ENCODE measurements at regions not wholly inside any gene's neighbourhood (a gene's known extent, or its start where the extent isn't known, plus 50 kb on each side); places are given as distances from the start of the nearest gene placed in this dataset.

DNA sequence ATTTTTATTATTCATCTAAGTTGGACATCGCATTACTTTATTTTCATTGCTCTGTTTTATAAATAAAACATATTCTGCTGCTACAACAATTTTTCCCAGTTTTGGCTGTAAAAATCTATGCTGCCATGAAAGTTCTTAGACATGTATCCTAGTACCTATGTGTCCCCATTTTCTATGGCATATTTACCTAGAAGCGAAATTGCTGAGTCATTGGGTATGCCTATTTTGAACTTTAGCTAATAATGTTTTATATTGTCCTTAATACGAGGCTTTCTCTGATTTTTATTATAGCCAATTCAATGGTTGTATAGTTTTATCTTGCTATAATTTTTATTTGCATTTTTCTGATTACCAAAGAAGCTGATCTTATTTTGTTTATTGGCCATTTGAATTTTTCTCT, 110.5 kb upstream of the DPP10 start:
- DNase-seq (ENCODE audit: low spot score), result no peak
- Histone ChIP-seq H3K9me3 (ENCODE audit: low read length) (no peaks in the 10 kb centered on the region), H3K36me3 (replicated peaks in 1 of 2; ENCODE audit: control insufficient read depth in 1 of 2, insufficient read depth in 2 of 2, low read length in 2 of 2) (no peaks in the 10 kb centered on the region), H3K79me2 (ENCODE audit: insufficient read depth, low read length) (no peaks in the 10 kb centered on the region), H3K4me1 (ENCODE audit: insufficient read depth, low read length) (no peaks in the 10 kb centered on the region), H3K4me3 (replicated peaks in 1 of 3; ENCODE audit: insufficient read depth in 1 of 3, low read depth in 2 of 3, low read length in 3 of 3) (no peak overlapping the region), H3K9ac (ENCODE audit: insufficient read depth, low read depth, low read length) (no peak overlapping the region), H3K27me3 (ENCODE audit: control insufficient read depth in 1 of 2, insufficient read depth in 2 of 2, low read length in 2 of 2) (peaks cover 0 to 2% of the 10 kb centered on the region in 2 experiments; a peak in 1 of 5 replicates), H4K20me1 (ENCODE audit: insufficient read depth, low read length) (no peaks in the 10 kb centered on the region), H3K27ac (ENCODE audit: extremely low read length, insufficient read depth, low read length) (no peak overlapping the region), H2AFZ (ENCODE audit: low read length) (no peak overlapping the region), H3K4me2 (ENCODE audit: low read depth, low read length) (no peak overlapping the region)
- TF ChIP-seq HNRNPH1 (optimal IDR thresholded peaks at IDR 0.05; ENCODE audit: low read depth, low read length), result no peak
- no peak for TF ChIP-seq UBTF (CRISPR knock-in tag; IDR thresholded peaks at IDR 0.05)
- peak; percentile 97 for TF ChIP-seq NFE2L2 (IDR thresholded peaks at IDR 0.05; ENCODE audit: low read length)
- no peak for TF ChIP-seq HMGXB4 (CRISPR knock-in tag; IDR thresholded peaks at IDR 0.05; ENCODE audit: borderline replicate concordance in 1 of 2, low read depth in 1 of 2)
- peak; percentile 70 for TF ChIP-seq MAFF (IDR thresholded peaks at IDR 0.05; ENCODE audit: low read depth, low read length)
- TF ChIP-seq, protein P1, sequence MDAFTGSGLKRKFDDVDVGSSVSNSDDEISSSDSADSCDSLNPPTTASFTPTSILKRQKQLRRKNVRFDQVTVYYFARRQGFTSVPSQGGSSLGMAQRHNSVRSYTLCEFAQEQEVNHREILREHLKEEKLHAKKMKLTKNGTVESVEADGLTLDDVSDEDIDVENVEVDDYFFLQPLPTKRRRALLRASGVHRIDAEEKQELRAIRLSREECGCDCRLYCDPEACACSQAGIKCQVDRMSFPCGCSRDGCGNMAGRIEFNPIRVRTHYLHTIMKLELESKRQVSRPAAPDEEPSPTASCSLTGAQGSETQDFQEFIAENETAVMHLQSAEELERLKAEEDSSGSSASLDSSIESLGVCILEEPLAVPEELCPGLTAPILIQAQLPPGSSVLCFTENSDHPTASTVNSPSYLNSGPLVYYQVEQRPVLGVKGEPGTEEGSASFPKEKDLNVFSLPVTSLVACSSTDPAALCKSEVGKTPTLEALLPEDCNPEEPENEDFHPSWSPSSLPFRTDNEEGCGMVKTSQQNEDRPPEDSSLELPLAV (CRISPR knock-in tag; conservative IDR thresholded peaks at IDR 0.05; ENCODE audit: low read depth), result no peak
- TF ChIP-seq MAFK (conservative IDR thresholded peaks at IDR 0.05 in 1 of 2, IDR thresholded peaks at IDR 0.05 in 1 of 2; ENCODE audit: low read length in 2 of 2), result peak; percentile 80 to 87
- TF ChIP-seq, protein P2, sequence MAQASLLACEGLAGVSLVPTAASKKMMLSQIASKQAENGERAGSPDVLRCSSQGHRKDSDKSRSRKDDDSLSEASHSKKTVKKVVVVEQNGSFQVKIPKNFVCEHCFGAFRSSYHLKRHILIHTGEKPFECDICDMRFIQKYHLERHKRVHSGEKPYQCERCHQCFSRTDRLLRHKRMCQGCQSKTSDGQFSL (CRISPR knock-in tag; IDR thresholded peaks at IDR 0.05), result no peak
- TF ChIP-seq ZNF724P (CRISPR knock-in tag; IDR thresholded peaks at IDR 0.05; ENCODE audit: borderline replicate concordance), result no peak
- TF ChIP-seq, protein P3, sequence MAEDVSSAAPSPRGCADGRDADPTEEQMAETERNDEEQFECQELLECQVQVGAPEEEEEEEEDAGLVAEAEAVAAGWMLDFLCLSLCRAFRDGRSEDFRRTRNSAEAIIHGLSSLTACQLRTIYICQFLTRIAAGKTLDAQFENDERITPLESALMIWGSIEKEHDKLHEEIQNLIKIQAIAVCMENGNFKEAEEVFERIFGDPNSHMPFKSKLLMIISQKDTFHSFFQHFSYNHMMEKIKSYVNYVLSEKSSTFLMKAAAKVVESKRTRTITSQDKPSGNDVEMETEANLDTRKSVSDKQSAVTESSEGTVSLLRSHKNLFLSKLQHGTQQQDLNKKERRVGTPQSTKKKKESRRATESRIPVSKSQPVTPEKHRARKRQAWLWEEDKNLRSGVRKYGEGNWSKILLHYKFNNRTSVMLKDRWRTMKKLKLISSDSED (CRISPR knock-in tag; IDR thresholded peaks at IDR 0.05), result no peak
- no peak for TF ChIP-seq ARHGAP35 (CRISPR knock-in tag; IDR thresholded peaks at IDR 0.05; ENCODE audit: borderline replicate concordance)
- TF ChIP-seq ZNF382 (CRISPR knock-in tag; IDR thresholded peaks at IDR 0.05; ENCODE audit: borderline replicate concordance), result no peak
- no peak for ATAC-seq
- FAIRE-seq, result no peak
- ChIA-PET CTCF (ENCODE audit: low intra/inter-chr PET ratio, low total read pairs) (no interaction called here), POLR2A (no interaction called here)
- no TSS peak for BruUV-seq (replicated peaks)
- intact Hi-C loops (cut with micrococcal nuclease; ENCODE audit: unreplicated experiment), result no loop called here
- in situ Hi-C loops (cut with HindIII; ENCODE audit: extremely low pct_ligation_motif_present, low pct_unique_long_range_greater_than_20kb), result no loop called here
- WGBS (ENCODE audit: low lambda C conversion rate), result 15% methylated on average over 3 of the region's 3 CpGs
